ENCODE measurements at regions not wholly inside any gene's neighbourhood (a gene's known extent, or its start where the extent isn't known, plus 50 kb on each side); places are given as distances from the start of the nearest gene placed in this dataset.

GRCh38 chr13:47110833-47111240, 214.0 kb upstream of the HTR2A start:
- H3K27me3 ChIP-seq (ENCODE audit: control insufficient read depth in 4 of 4, insufficient read depth in 4 of 4, low read length in 3 of 4): no peaks in the 10 kb centered on the region
- H3K9me3 ChIP-seq (ENCODE audit: control insufficient read depth in 4 of 4, low read length in 3 of 4): no peaks in the 10 kb centered on the region
- no peak for DNase-seq (ENCODE audit: low spot score)
- WGBS: 94% methylated on average over 12 of the region's 12 CpGs
- H3K4me3 ChIP-seq (ENCODE audit: low read depth in 1 of 3, low read length in 3 of 3): no peak overlapping the region
- H3K27ac ChIP-seq (ENCODE audit: low read depth in 1 of 2, low read length in 2 of 2): no peak overlapping the region
- no peaks in the 10 kb centered on the region for H3K36me3 ChIP-seq (ENCODE audit: control insufficient read depth in 4 of 4, insufficient read depth in 3 of 4, low read depth in 1 of 4, low read length in 3 of 4)
- no peak overlapping the region for H3K9ac ChIP-seq (ENCODE audit: low read depth in 1 of 2, low read length in 2 of 2)
- H3K4me1 ChIP-seq (ENCODE audit: control insufficient read depth in 4 of 4, insufficient read depth in 4 of 4, low read length in 3 of 4): no peaks in the 10 kb centered on the region
- TF ChIP-seq JUND (IDR thresholded peaks at IDR 0.05) (no peak), HNF4G (IDR thresholded peaks at IDR 0.05) (no peak), RXRA (IDR thresholded peaks at IDR 0.05) (no peak), NR2F2 (IDR thresholded peaks at IDR 0.05) (no peak), CTCF (IDR thresholded peaks at IDR 0.05; ENCODE audit: low read depth, low read length, missing input control) (no peak), GABPA (IDR thresholded peaks at IDR 0.05 in 1 of 2, conservative IDR thresholded peaks at IDR 0.05 in 1 of 2) (no peak), REST (IDR thresholded peaks at IDR 0.05) (no peak), EGR1 (IDR thresholded peaks at IDR 0.05; ENCODE audit: low read depth in 2 of 2) (no peak), RAD21 (IDR thresholded peaks at IDR 0.05) (no peak), SP1 (IDR thresholded peaks at IDR 0.05) (no peak), HNF4A (conservative IDR thresholded peaks at IDR 0.05) (no peak), FOXA2 (IDR thresholded peaks at IDR 0.05) (no peak), TAF1 (conservative IDR thresholded peaks at IDR 0.05) (no peak), FOXA1 (IDR thresholded peaks at IDR 0.05) (no peak), YY1 (IDR thresholded peaks at IDR 0.05) (no peak)
- TF ChIP-seq, protein P1, sequence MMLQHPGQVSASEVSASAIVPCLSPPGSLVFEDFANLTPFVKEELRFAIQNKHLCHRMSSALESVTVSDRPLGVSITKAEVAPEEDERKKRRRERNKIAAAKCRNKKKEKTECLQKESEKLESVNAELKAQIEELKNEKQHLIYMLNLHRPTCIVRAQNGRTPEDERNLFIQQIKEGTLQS (IDR thresholded peaks at IDR 0.05): no peak
- TF ChIP-seq, protein P2, sequence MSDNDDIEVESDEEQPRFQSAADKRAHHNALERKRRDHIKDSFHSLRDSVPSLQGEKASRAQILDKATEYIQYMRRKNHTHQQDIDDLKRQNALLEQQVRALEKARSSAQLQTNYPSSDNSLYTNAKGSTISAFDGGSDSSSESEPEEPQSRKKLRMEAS (IDR thresholded peaks at IDR 0.05): no peak

DNA sequence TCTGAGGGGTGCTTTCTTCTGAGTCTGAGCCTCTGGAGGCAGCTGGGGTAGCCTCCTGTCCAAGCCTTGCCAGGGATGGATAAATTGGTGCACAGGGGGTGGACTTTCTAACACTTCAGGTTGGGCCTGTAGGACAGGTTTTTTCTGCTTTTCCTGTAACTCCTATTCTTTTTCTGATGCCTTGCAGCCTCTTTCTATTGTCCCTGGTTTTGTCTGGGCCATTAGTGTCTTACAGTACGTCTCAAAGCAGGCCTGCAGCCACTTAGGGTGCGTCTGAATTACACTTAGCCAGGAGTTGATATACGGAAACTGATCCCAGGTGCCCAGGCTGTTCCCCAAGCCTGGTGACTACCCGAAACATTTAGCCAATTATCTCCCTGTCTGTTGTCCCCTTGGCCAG, 213.3 kb upstream of the HTR2A start:
- 94% methylated on average over 4 of the region's 4 CpGs for WGBS
- Histone ChIP-seq H3K4me3 (ENCODE audit: low read depth in 1 of 3, low read length in 3 of 3) (no peak overlapping the region), H3K4me1 (ENCODE audit: control insufficient read depth in 4 of 4, insufficient read depth in 4 of 4, low read length in 3 of 4) (no peaks in the 10 kb centered on the region), H3K27me3 (ENCODE audit: control insufficient read depth in 4 of 4, insufficient read depth in 4 of 4, low read length in 3 of 4) (no peaks in the 10 kb centered on the region), H3K36me3 (ENCODE audit: control insufficient read depth in 4 of 4, insufficient read depth in 3 of 4, low read depth in 1 of 4, low read length in 3 of 4) (no peaks in the 10 kb centered on the region), H3K9me3 (ENCODE audit: control insufficient read depth in 4 of 4, low read length in 3 of 4) (no peaks in the 10 kb centered on the region), H3K27ac (ENCODE audit: low read depth in 1 of 2, low read length in 2 of 2) (no peak overlapping the region), H3K9ac (ENCODE audit: low read depth in 1 of 2, low read length in 2 of 2) (no peak overlapping the region)
- no peak for DNase-seq (ENCODE audit: low spot score)
- TF ChIP-seq FOXA2 (IDR thresholded peaks at IDR 0.05): no peak
- no peak for TF ChIP-seq RAD21 (IDR thresholded peaks at IDR 0.05)
- TF ChIP-seq, protein P1 (IDR thresholded peaks at IDR 0.05): no peak
- no peak for TF ChIP-seq GABPA (IDR thresholded peaks at IDR 0.05 in 1 of 2, conservative IDR thresholded peaks at IDR 0.05 in 1 of 2)
- TF ChIP-seq REST (IDR thresholded peaks at IDR 0.05): no peak
- no peak for TF ChIP-seq HNF4G (IDR thresholded peaks at IDR 0.05)
- TF ChIP-seq NR2F2 (IDR thresholded peaks at IDR 0.05): no peak
